ENCODE measurements at regions not wholly inside any gene's neighbourhood (a gene's known extent, or its start where the extent isn't known, plus 50 kb on each side); places are given as distances from the start of the nearest gene placed in this dataset.
"Not testable (repeated sequence)": the region's sequence is repeated elsewhere in the genome, so short reads cannot be mapped to it uniquely, and the experiment has no call there.

- Histone ChIP-seq H3K36me3 (no peaks in the 10 kb centered on the region), H3K27me3 (no peaks in the 10 kb centered on the region)
These were observed 141.9 kb upstream of the STK26 start for GRCh38 chrX:131881194-131881593.

DNA sequence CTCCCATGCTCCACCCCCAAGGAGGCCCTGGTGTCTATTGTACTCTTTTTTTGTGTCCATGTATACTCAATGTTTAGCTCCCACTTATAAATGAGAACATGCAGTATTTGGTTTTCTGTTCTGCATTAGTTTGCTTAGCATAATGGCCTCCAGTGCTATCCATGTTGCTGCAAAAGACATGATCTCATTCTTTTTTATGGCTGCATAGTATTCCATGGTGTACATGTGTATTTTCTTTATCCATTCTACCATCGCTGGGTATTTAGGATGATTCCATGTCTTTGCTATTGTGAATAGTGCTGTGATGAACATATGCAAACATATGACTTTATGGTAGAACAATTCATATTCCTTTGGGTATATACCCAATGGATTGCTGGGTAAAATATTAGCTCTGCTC lies 138.1 kb upstream of the STK26 start:
- not testable (repeated sequence) for H3K4me1 ChIP-seq; H3K27me3 ChIP-seq; DNase-seq (ENCODE audit: low spot score); H3K36me3 ChIP-seq; H3K4me3 ChIP-seq; H3K27ac ChIP-seq
- peaks cover 0 to 19% of the 10 kb centered on the region in 2 donors for H3K9me3 ChIP-seq

More at GRCh38 chrX:131881194-131881593, 141.9 kb upstream of the STK26 start:
- Histone ChIP-seq H3K4me1 (no peaks in the 10 kb centered on the region), H3K4me3 (no peak overlapping the region), H3K9me3 (peaks cover 0 to 13% of the 10 kb centered on the region in 2 donors), H3K27ac (no peak overlapping the region)
- no peak for DNase-seq (ENCODE audit: low spot score)
- no peak for TF ChIP-seq CTCF (IDR thresholded peaks at IDR 0.05)

DNA sequence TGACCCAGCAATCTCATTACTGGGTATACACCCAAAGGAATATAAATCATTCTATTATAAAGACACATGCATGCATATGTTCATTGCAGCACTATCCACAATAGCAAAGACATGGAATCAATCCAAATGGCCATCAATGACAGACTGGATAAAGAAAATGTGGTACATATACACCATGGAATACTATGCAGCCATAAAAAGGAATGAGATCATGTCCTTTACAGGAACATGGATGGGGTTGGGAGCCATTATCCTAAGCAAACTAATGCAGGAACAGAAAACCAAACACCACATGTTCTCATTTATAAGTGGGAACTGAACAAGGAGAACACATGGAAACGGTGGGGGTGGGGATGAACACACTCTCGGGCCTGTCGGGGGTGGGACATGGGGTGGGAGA lies 129.2 kb upstream of the STK26 start:
- not testable (repeated sequence) for H3K4me1 ChIP-seq; H3K9me3 ChIP-seq; H3K36me3 ChIP-seq; H3K27ac ChIP-seq; H3K4me3 ChIP-seq; H3K27me3 ChIP-seq; DNase-seq (ENCODE audit: low spot score)

- Histone ChIP-seq H3K4me3 (no peak overlapping the region), H3K27ac (no peak overlapping the region), H3K36me3 (no peaks in the 10 kb centered on the region), H3K9me3 (no peaks in the 10 kb centered on the region), H3K4me1 (no peaks in the 10 kb centered on the region), H3K27me3 (no peaks in the 10 kb centered on the region)
- TF ChIP-seq CTCF (IDR thresholded peaks at IDR 0.05): no peak
- DNase-seq (ENCODE audit: low spot score): no peak
These were observed 128.1 kb upstream of the STK26 start for GRCh38 chrX:131894995-131895394.

DNA sequence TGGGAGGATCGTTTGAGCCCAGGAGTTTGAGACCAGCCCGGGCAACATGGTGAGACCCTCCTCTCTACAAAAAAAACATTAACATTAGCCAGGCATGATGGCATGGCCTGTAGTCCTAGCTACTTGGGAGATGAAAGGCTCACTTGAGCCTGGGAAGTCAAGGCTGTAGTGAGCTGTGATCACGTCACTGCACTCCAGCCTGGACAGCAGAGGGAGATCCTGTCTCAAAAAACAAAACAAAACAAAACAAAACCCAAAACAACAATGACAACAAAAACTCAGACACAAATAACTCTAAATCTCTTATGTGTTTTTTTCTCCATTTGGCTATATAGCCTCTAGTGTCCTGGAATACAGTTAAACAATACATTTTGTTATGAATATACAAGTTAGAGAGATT lies 127.3 kb upstream of the STK26 start:
- DNase-seq (ENCODE audit: low spot score): no peak
- H3K9me3 ChIP-seq: no peaks in the 10 kb centered on the region
- no peaks in the 10 kb centered on the region for H3K36me3 ChIP-seq
- no peak overlapping the region for H3K4me3 ChIP-seq
- TF ChIP-seq CTCF (IDR thresholded peaks at IDR 0.05): no peak
- no peaks in the 10 kb centered on the region for H3K27me3 ChIP-seq
- H3K4me1 ChIP-seq: no peaks in the 10 kb centered on the region
- H3K27ac ChIP-seq: no peak overlapping the region

DNA sequence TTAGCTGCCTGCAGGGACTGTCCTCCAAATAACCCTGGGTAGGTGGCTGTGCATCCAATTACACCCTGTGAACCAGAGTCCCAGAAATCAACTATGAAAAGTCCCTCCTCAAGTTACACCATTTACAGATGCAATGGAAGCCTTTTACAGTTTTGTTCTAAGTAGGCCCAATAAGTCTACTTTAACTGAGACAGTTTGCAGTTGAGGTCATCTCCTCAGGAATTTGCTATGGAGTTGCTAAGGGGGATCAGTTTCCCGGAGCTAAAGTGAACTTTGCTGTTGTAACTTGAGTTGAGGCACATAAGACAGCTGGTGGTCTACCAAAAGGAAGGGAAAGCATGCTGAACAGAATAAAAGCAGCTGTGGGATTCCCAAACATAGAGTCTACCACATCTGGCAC lies 121.6 kb upstream of the STK26 start:
- Histone ChIP-seq H3K4me1 (no peaks in the 10 kb centered on the region), H3K9me3 (no peaks in the 10 kb centered on the region), H3K27me3 (no peaks in the 10 kb centered on the region), H3K36me3 (no peaks in the 10 kb centered on the region), H3K4me3 (no peak overlapping the region), H3K27ac (no peak overlapping the region)
- no peak for DNase-seq (ENCODE audit: low spot score)
- TF ChIP-seq CTCF (IDR thresholded peaks at IDR 0.05): no peak

- DNase-seq (ENCODE audit: low spot score): no peak
- H3K4me3 ChIP-seq: no peak overlapping the region
- H3K36me3 ChIP-seq: no peaks in the 10 kb centered on the region
- no peak for TF ChIP-seq CTCF (IDR thresholded peaks at IDR 0.05)
- H3K27ac ChIP-seq: no peak overlapping the region
- H3K9me3 ChIP-seq: no peaks in the 10 kb centered on the region
- H3K27me3 ChIP-seq: no peaks in the 10 kb centered on the region
- H3K4me1 ChIP-seq: no peaks in the 10 kb centered on the region
These were observed 115.4 kb upstream of the STK26 start for GRCh38 chrX:131907488-131908314.
